ENCODE measurements at regions not wholly inside any gene's neighbourhood (a gene's known extent, or its start where the extent isn't known, plus 50 kb on each side); places are given as distances from the start of the nearest gene placed in this dataset.
A peak's percentile ranks its signal among the peaks of the same experiment; 100 is the strongest.
"Not testable (repeated sequence)": the region's sequence is repeated elsewhere in the genome, so short reads cannot be mapped to it uniquely, and the experiment has no call there.

DNA sequence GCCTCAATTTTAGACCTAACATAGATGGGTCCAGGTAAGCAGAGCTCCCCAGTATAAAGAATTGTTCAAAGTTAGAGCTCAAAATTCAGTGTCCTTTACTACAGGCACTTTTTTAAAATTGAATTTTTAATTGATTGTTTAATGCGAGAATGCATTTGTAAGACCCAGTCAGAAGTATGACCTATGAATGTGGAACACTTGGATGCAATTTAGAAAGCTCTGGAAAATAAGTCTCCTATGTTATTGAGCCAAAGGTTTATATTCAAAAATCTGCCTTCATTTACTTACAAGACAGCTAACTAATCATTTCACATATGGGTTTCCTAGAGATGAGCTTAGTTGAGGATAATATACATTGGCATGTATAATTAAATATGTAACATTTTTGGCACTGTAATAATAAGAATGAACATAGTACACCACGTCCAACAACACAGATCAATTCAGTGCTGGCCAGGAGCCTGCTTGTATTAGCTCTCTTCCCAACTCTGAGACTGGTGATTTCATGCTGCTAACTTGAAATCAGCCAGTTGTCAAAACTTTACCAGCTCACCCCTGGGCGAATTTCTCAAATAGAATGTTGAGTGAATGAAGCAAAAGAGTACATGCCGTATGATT is 197.2 kb upstream of the NPY2R start:
- in situ Hi-C loops (cut with HindIII; ENCODE audit: low sequenced_read_pairs), result no loop called here
- DNase-seq (ENCODE audit: low spot score), result no peak

DNA sequence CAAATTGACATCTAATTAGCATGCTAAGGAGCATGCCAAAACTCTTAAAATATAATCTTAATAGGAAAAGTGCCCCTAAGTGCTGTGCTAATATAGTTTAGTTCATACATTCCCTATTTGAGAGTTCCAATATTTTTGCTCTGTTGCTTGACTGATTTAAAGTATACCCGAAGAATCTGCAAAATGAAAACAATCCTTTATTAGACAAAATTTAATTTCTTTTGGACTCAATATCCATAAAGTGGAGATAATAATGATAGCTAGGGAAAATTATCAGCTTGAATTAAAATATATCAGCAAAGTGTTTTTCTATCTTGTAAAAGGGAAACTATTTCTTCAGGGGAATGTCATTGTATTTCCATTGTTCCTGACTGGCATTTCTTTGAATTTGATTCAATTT is 196.0 kb upstream of the NPY2R start:
- in situ Hi-C loops (cut with HindIII; ENCODE audit: low sequenced_read_pairs), result no loop called here
- no peak for DNase-seq (ENCODE audit: low spot score)

DNA sequence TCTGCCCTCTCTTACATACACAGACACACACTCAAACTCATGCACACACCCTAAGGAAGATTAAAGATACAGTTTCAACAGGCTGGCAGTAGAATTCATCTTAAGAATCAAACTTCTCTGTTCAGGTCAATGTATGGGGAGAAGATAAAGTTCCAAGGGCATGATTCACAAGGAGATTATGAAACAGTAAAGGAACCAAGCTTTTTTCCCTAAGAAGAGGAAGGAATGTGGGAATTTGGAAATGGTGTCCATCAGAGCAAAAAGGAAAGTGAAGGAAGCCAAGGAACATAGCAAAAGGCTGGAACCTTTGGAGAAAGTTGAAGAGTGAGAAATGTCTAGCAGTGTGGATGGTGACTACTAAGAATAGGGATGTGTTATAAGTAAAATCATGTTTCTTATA is 191.0 kb upstream of the NPY2R start:
- DNase-seq (ENCODE audit: low spot score), result no peak
- in situ Hi-C loops (cut with HindIII; ENCODE audit: low sequenced_read_pairs), result no loop called here

DNA sequence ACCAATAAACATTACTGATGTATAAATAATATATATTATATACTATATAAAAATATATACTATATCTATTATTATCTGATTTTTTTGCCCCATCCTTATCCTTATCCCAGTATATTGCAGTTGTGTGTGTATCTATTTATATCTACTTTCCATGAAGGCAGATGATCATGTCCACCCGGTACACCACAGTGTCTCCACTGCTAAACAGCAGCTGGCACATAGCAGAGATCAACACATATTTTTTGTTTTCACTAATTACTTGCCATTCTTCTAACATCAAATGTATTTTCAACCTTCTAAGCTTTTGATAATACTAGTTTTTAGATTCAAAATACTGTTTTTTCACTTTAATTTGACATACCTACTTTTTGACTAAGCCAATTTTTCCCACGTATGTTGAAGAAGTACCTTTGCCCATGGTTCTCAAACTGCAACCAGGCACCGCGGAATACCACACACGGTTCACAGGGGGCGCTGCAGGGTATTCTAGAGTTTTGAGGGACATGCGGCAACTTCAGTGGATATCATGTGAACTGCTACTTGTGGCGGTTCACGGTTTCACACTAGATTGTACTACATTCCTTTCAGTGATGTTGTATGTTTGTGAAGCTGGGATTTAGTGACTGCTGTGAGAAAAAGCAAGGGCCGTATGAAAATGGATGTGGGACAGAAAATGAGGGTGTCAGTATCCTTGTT is 182.5 kb upstream of the NPY2R start:
- DNase-seq (ENCODE audit: low spot score), result peak; percentile 47
- in situ Hi-C loops (cut with HindIII; ENCODE audit: low sequenced_read_pairs), result no loop called here

DNA sequence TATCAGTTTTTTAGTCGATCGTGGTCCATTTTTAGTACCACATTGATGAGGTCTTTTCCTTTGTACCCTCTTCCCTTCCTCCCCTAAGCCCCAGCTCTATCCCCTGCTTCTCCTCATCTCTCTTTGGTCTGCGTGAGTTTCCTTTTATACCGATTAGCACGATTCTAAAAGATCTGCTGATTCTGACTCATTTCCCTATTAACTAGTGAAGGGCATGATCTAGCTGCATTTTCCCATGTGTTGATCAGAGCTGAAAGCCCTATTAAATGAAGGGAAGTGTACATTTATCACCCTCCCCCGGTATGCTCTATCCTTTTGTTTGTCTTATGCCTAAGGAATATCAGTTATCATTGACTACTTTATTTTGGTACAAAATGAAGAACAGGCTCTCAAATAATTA is 181.7 kb upstream of the NPY2R start:
- in situ Hi-C loops (cut with HindIII; ENCODE audit: low sequenced_read_pairs), result no loop called here
- DNase-seq (ENCODE audit: low spot score), result peak; percentile 2

DNA sequence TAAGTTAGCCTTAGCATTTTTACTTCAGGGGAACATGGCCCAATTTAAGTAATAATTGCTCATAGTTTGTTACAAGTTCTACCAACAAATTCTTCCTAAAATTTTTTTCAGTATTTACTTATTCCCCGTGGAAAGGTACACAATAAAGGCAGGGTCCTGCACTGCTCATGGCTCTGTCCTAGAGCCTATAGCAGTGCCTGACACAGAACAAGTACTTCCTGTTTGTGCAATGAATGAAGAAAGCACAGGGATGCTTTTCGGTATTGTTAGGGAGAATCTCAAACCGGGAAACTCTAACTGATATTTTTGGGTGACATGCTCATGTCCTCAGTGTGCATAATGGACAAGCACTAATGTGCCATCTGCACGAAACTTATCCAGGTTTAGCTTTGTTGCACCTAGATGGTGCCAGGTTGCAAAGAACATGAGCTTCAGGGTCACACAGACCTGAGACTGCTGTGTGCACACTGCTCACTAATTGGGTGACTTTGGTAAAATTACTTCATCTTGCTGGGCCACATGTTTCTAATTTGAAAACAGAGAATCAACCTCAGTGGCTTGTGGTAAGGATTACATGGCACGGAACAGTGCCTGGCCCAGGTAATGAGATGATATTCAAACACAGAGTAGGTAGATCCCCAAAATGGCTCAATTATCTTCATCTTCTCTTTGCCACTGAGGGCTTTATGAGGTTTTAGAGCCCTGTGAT is 175.8 kb upstream of the NPY2R start:
- DNase-seq (ENCODE audit: low spot score), result no peak
- in situ Hi-C loops (cut with HindIII; ENCODE audit: low sequenced_read_pairs), result no loop called here

DNA sequence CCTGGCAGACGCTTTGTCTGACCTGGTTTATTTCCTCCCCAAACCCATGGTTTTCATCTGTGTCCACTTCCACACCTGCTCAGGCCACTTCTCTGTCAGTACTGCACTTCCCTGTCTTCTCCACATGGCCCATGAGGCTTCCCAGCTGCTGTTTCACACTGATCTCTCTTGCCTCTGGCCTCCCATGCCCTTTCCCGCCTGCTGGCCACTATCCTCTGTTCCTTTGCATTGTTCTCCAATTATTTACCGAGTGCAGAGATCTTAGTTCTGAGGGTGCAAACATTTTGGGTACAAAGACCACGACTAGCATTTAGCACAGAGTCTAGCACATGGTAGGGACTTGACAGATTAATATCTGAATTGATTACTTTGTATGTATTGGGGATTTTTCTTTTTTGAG is 174.8 kb upstream of the NPY2R start:
- in situ Hi-C loops (cut with HindIII; ENCODE audit: low sequenced_read_pairs), result no loop called here
- no peak for DNase-seq (ENCODE audit: low spot score)

DNA sequence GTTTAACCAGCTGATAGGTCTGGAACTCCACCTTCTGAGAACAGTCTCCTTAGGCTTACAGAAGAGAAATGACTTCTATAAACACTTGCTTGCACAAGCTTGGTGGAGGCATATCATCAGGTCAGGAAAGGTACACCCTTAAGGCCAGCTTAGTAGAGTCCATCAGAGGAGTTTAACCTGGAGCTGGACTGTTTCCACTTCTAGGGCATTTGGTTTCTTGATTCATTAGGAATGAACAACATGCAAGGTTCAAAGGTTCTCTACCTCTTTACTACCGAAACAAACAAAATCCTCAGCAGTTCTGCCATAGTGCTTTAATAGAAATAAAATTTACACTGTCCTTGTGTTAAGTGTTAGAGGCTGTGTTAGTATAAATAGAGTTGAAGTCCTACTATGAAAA is 171.4 kb upstream of the NPY2R start:
- in situ Hi-C loops (cut with HindIII; ENCODE audit: low sequenced_read_pairs), result no loop called here
- no peak for DNase-seq (ENCODE audit: low spot score)

DNA sequence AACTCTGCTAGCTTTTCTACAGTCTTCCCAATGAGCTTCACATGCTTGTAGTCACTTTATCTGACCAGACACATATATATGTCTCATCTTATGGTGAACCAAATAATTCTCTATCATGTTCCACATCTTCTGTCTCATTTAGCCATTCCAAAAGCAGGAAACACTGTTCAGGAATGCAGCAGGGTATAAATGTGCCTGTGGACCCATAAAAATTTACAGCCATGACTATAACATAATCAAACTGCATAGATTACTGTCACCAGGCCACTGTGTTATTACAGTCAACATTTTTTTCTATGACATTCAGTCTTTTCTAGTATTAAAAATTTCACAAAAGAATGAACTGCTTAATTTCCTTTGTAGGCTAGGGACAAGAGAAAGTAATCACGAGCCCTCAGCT is 170.0 kb upstream of the NPY2R start:
- no peak for DNase-seq (ENCODE audit: low spot score)

DNA sequence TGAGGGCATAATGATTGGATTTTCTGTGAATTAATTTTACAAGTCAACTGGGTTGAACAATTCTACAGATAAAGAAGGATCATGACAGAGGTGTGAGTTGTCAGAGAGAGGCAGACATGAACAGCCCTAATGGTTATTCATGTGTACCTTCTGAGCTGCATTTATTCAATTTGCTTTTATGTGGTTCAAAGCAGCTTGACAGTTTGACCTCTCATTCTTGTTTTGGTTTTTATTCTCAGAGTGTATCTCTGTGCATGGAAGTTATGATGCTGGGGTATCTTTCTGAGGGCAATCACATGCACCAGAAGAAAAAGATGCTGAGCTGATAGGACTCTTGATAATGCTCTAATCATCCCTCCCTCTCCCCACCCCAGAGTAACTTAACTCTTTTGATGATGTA is 169.3 kb upstream of the NPY2R start:
- in situ Hi-C loops (cut with HindIII; ENCODE audit: low sequenced_read_pairs), result no loop called here
- DNase-seq (ENCODE audit: low spot score), result no peak

More for the DNA sequence above, 170.0 kb upstream of the NPY2R start:
- in situ Hi-C loops (cut with HindIII; ENCODE audit: low sequenced_read_pairs), result no loop called here

DNA sequence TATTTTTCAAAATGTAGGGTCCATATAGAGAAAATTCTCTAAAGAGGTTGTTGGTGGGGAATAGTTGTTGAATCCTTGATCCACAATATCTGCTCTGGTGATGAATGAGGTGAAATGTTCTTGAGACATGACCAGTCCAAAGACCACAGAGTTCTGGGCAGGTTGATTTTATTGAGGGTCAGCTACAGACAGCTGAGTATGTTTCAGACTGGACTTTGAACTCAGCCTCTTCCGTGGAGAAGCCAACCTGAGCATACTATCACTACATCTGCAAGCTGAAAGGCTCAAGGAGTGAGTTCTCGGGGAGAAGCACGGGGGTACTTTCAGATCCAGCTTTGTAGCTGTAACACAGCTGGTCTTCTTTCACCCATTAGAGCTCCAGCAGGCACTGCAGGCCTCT is 168.4 kb upstream of the NPY2R start:
- in situ Hi-C loops (cut with HindIII; ENCODE audit: low sequenced_read_pairs), result no loop called here
- no peak for DNase-seq (ENCODE audit: low spot score)

DNA sequence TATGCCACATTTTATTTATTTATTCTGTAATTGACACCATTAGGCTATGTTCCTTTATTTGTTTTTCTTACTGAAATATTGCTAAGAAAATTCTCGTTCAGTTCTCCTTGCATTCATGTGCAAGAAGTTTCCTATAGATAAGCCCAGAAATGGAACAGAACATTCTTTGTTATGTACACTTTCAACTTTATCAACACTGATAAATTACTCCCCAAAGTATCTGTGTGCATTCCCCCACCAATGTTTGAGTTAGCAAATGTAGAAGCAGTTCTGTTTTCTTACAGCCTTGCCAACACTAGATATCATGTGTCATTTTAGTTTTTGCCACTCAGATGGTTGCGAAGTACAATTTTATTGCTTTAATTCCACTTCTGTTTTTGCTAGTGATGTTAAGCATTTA is 166.4 kb upstream of the NPY2R start:
- in situ Hi-C loops (cut with HindIII; ENCODE audit: low sequenced_read_pairs), result no loop called here

DNA sequence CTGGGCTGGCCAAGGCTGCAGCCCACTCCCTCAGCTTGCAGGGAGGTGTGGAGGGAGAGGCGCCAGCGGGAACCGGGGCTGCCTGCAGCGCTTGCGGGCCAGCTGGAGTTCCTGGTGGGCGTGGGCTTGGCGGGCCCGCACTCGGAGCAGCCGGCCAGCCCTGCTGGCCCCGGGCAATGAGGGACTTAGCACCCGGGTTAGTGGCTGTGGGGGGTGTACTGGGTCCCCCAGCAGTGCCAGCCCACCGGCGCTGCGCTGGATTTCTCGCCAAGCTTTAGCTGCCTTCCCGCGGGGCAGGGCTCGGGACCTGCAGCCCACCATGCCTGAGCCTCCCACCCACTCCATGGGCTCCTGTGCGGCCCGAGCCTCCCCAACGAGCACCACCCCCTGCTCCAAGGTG is 164.2 kb upstream of the NPY2R start:
- DNase-seq (ENCODE audit: low spot score); in situ Hi-C loops (cut with HindIII; ENCODE audit: low sequenced_read_pairs): not testable (repeated sequence)

More for the DNA sequence above, 166.4 kb upstream of the NPY2R start:
- DNase-seq (ENCODE audit: low spot score), result no peak

DNA sequence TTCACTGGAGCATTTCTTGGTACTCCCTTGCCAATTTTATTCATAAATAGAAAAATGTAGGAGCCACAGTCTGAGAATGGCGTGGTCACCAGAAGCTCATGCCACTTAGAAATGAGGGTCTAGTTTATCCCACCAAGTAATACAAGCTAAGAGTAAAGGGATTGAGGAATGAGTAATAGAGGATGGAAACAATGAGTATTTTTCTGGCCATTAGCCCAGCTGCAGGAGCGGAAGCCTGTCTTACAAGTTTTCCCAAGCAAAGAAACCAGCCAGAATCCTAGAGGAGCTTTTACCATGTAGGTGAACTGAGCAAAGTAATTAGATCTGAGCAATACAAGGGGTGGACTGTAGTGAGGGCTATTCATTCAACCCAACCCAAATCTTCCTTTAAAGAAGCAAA is 160.7 kb upstream of the NPY2R start:
- in situ Hi-C loops (cut with HindIII; ENCODE audit: low sequenced_read_pairs), result no loop called here
- no peak for DNase-seq (ENCODE audit: low spot score)

DNA sequence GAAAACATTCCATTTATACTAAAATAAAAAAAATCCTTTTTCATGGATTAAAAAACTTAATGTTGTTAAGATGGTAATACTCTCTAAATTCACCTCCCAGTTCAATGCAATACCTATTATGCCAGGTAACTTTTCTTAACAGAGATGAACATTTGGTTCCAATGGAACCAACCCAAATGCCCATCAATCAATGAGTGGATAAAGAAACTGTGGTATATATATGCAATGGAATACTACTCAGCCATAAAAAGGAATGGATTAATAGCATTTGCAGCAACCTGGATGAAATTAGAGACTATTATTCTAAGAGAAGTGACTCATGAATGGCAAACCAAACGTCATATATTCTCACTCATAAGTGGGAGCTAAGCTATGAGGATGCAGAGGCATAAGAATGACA is 154.4 kb upstream of the NPY2R start:
- in situ Hi-C loops (cut with HindIII; ENCODE audit: low sequenced_read_pairs); DNase-seq (ENCODE audit: low spot score): not testable (repeated sequence)

DNA sequence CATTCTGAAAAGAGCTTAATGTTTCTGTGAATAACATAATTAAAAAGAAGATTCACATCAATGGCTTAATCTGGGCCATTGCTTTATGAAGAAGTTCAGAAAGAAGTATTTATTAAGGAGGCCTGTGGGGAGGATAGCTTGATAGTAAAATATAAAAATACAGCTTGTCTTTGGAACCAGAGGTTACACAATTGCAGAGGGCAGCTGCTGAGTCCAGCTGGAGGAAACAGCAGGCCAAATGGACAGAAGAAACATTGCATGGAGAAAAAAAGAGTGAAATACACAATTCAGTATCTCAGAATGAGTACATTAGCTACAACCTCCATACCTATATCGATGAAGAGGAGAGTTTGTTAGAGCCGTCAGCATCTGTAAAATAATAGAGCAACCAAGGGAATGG is 148.0 kb upstream of the NPY2R start:
- no peak for DNase-seq (ENCODE audit: low spot score)
- in situ Hi-C loops (cut with HindIII; ENCODE audit: low sequenced_read_pairs), result no loop called here

DNA sequence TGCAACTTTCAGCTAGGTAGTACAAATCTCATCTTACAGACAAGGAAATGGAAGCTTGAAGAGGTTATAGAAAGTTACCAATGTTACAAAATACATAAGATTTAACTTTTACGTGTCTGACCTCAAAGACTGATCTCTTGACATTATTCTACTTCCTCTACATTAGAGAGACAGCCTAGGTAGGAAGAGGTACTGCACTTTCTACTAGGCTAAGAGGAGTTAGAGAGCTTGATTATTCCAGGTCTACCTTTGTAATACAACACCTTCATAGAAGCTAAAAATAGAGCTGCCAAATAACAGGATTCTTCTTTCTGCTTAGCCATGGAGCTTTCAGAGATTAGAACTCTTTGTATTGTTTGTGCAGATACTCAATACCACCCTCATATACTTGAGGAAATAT is 147.6 kb upstream of the NPY2R start:
- no peak for DNase-seq (ENCODE audit: low spot score)
- in situ Hi-C loops (cut with HindIII; ENCODE audit: low sequenced_read_pairs), result no loop called here

DNA sequence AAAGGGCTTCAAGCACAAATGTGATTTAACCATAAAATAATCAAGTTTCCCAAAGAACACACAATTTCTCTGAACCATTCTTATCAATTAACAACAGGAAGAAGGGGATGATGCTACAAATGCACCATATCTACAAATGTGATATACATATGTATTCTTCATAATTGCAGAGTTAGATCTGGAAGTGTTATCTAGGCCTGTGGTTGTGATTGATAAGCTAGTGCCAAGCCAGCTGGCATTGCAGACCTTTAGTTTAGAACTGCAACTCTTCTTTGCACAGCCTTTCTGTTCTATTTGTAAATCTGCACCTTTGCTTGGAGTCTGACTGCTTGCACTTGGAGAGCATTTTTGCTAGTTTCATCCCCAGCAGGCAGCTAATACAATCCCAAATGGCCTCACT is 145.5 kb upstream of the NPY2R start:
- in situ Hi-C loops (cut with HindIII; ENCODE audit: low sequenced_read_pairs), result no loop called here
- no peak for DNase-seq (ENCODE audit: low spot score)

DNA sequence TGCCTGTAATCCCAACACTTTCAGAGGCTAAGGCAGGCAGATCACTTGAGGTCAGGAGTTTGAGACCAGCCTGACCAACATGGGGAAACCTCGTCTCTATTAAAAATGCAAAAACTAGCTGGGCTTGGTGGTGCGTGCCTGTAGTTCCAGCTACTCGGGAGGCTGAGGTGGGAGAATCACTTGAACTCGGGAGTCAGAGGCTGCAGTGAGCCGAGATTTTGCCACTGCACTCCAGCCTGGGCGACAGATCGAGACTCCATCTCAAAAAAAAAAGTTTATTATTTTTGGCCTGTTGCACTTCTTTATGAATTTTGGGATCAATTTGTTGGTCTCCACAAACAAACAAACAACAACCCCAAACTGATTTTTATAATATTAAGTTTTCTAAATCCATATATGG is 143.5 kb upstream of the NPY2R start:
- in situ Hi-C loops (cut with HindIII; ENCODE audit: low sequenced_read_pairs); DNase-seq (ENCODE audit: low spot score): not testable (repeated sequence)

DNA sequence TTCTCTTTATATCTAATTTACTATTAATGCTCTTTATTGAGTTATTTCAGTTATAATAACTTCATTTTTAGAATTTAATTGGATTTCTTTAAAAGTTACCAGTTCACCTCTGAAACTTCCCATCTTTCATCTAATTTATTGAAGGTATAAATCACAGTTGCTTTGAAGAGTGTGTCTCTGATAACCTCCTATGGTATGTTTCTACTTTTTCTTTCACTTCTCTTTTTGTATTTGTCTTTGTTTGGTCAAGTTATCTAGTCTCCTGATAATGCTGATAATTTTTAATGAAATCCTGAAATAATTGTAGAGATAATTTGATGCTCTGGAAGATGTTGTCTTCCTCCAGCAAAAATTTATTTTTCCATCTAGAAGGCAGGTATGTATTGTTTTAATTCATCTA is 141.6 kb upstream of the NPY2R start:
- in situ Hi-C loops (cut with HindIII; ENCODE audit: low sequenced_read_pairs), result no loop called here

DNA sequence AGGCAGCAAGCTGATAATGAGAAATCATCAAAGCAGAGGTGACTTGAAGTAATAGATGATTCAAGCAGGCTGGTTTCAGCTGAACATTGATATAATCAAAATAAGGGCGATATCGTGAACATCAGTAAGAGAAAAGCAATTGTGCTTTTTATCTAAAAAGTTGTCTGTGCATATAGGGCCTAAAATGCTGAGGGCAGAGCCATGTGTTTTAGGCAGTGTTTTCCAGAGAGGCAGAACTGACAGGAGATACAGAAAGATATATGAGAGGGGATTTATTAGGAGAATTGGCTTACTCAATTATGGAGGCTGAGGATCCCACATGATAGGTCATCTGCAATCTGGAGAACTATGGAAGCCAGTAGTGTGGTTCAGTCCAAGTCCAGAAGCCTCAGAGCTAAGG is 136.5 kb upstream of the NPY2R start:
- in situ Hi-C loops (cut with HindIII; ENCODE audit: low sequenced_read_pairs), result no loop called here
- DNase-seq (ENCODE audit: low spot score), result no peak

More for the DNA sequence above, 141.6 kb upstream of the NPY2R start:
- no peak for DNase-seq (ENCODE audit: low spot score)

Data from G401 (cell line).